ENCODE measurements at regions not wholly inside any gene's neighbourhood (a gene's known extent, or its start where the extent isn't known, plus 50 kb on each side); places are given as distances from the start of the nearest gene placed in this dataset.

DNA sequence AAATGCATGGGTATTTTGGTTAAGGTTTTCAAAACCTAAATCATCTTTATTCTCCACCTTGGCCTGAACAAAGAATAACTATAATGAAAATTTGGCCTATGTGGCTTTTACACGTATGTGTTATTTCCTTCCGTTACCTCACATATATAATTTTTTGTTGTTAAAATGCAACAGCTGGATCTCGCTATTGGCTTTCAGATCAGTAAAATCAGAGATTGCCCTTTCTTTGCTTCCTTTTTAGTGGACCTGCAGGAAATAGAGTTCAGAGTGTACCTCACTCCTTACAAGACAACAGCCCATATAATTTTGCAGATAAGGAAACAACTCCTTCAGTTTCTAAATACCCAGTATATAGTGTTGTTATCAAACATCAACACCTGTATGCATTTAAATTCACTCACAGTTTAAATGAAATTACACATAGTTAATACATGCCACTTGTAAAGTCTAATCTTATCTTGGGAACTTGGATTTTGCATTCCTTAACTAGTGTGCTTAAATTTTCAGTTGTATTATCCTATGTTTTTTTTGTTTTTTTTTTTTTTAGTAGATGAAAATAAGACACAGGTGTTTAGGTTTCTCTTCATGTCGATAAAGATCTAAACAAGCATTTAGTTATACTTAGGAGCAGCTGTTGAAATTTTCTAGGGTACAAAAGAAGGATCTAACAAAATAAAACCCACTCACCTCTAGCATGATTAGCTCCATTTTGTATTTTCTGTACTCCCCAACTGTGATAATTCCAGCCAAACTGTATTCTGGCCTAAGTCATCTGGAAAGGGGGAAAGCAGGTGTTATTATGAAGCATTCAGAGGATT lies 96.2 kb upstream of the SPRY1 start:
- Histone ChIP-seq H3K27ac (no peak overlapping the region), H3K4me3 (no peak overlapping the region), H3K4me1 (peaks cover 0 to 19% (median 2%) of the 10 kb centered on the region in 4 donors), H3K36me3 (no peaks in the 10 kb centered on the region), H3K9me3 (no peaks in the 10 kb centered on the region), H3K27me3 (no peaks in the 10 kb centered on the region)
- intact Hi-C loops (cut with DNase I; ENCODE audit: low total_unique reads) = no loop called here
- no peak for DNase-seq
- TF ChIP-seq CTCF (IDR thresholded peaks at IDR 0.05) = no peak

- no peaks in the 10 kb centered on the region for H3K36me3 ChIP-seq
- no peak overlapping the region for H3K4me3 ChIP-seq
- no peaks in the 10 kb centered on the region for H3K27me3 ChIP-seq
- no peak for DNase-seq
- H3K27ac ChIP-seq = no peak overlapping the region
- intact Hi-C loops (cut with DNase I; ENCODE audit: low total_unique reads) = no loop called here
- H3K9me3 ChIP-seq = no peaks in the 10 kb centered on the region
- TF ChIP-seq CTCF (IDR thresholded peaks at IDR 0.05) = no peak
- H3K4me1 ChIP-seq = peaks cover 0 to 19% (median 2%) of the 10 kb centered on the region in 4 donors
Observed at GRCh38 chr4:123301923-123302322, 94.7 kb upstream of the SPRY1 start.

DNA sequence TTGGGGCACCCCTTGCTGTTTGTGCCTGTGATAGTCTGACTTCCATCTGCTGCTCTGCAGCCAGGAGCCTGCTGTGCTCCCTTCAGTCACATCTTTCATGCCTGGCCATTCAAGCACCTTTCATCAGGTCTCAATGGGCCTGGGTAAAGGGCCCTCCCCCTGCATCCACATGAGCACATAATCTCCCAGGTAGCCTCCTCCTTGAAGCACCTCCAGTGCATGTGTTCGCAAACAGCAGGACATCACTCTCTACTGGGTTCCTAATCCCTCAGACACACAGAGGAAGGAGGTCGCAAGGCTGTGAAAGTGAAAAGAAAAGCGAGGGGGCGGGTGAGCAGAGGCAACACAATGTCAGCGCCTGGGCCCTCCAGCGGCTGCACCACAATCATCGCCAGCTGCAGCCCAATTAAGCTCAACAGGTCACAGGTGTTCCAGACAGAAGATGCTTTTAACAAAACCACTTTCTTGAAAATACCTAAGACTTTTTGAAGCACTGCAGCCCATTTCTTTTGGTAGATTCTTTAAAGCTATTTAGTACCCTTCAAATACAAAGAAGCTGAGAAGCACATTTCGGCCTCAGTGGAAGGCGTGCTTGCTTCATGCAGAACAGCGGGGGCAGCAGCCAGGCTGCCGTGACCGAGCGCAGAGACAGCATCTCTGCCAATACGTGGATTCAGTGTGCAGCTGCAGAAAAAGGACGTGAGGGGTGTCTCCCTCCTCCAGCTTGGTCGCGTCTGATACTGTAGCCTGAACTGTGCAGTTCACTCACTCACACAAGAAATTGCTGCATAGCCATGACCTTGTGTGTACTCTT lies 92.2 kb upstream of the SPRY1 start:
- Histone ChIP-seq H3K27me3 (no peaks in the 10 kb centered on the region), H3K4me3 (no peak overlapping the region), H3K4me1 (peaks cover 0 to 8% (median 0%) of the 10 kb centered on the region in 4 donors), H3K9me3 (no peaks in the 10 kb centered on the region), H3K27ac (no peak overlapping the region), H3K36me3 (no peaks in the 10 kb centered on the region)
- intact Hi-C loops (cut with DNase I; ENCODE audit: low total_unique reads) = no loop called here
- DNase-seq = no peak
- TF ChIP-seq CTCF (IDR thresholded peaks at IDR 0.05) = no peak

DNA sequence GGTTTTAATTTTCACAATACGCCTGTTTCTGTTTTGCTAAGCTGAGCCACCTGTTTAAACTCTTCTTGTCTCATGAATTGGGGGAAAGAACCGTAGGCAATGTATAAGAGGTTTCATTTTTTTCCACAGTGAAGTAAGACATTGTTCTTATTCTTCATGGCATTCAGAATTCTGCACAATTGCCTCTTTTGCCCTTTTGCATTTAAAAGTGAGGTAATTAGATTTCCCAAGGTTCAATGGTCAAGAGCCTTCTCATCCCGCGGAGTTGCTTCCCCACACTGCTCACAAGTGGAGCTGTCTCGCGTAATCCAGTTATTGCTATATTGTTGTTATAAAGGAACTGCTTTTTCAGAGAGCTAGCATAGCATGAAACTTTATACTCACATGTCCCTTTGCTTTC lies 90.9 kb upstream of the SPRY1 start:
- intact Hi-C loops (cut with DNase I; ENCODE audit: low total_unique reads) = no loop called here
- H3K4me3 ChIP-seq = no peak overlapping the region

DNA sequence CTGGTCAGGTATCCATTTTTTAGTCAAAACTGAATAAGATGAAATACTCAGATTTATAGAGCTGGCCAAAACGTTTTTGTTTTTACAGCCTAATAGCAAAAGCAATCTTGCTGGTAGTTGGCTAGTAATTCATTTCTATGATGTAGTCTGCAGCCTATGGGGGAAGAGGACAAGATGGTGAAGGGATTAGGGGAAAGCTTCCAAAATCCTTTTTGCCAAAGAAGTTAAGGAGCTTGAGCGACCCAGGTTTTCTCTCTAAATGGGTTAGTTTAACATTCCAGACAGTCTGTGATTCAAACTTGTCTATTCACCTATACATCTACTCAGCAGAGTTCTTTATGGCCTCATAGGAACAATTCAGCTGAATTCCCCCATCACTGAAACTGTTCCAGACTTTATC lies 89.8 kb upstream of the SPRY1 start:
- intact Hi-C loops (cut with DNase I; ENCODE audit: low total_unique reads) = no loop called here
- DNase-seq = no peak
- H3K4me1 ChIP-seq = no peaks in the 10 kb centered on the region
- no peak overlapping the region for H3K4me3 ChIP-seq
- H3K27me3 ChIP-seq = no peaks in the 10 kb centered on the region
- no peak for TF ChIP-seq CTCF (IDR thresholded peaks at IDR 0.05)
- no peaks in the 10 kb centered on the region for H3K9me3 ChIP-seq
- H3K27ac ChIP-seq = no peak overlapping the region
- H3K36me3 ChIP-seq = no peaks in the 10 kb centered on the region

More for the DNA sequence above, 90.9 kb upstream of the SPRY1 start:
- TF ChIP-seq CTCF (IDR thresholded peaks at IDR 0.05) = no peak
- no peaks in the 10 kb centered on the region for H3K27me3 ChIP-seq
- H3K27ac ChIP-seq = no peak overlapping the region
- H3K36me3 ChIP-seq = no peaks in the 10 kb centered on the region
- H3K4me1 ChIP-seq = no peaks in the 10 kb centered on the region
- DNase-seq = no peak
- no peaks in the 10 kb centered on the region for H3K9me3 ChIP-seq
